ENCODE measurements at regions not wholly inside any gene's neighbourhood (a gene's known extent, or its start where the extent isn't known, plus 50 kb on each side); places are given as distances from the start of the nearest gene placed in this dataset.

GRCh38 chr17:12597895-12598294 lies 67.8 kb upstream of the MYOCD start:
- no peak for DNase-seq

- no peak for DNase-seq
Observed at GRCh38 chr17:12599186-12599920, 66.3 kb upstream of the MYOCD start.

- DNase-seq: no peak
Observed at GRCh38 chr17:12600349-12600748, 65.3 kb upstream of the MYOCD start.

- no peak for DNase-seq
Observed at GRCh38 chr17:12603566-12603965, 62.1 kb upstream of the MYOCD start.

- DNase-seq: no peak
Observed at GRCh38 chr17:12605222-12605621, 60.5 kb upstream of the MYOCD start.

- no peak for DNase-seq
Observed at GRCh38 chr17:12613566-12613965, 52.1 kb upstream of the MYOCD start.

All from stimulated activated CD4-positive, alpha-beta T cell treated with anti-CD3 and anti-CD28 coated beads, Interleukin-1b, Interleukin-23, amount 100 ng/mL, for 48 hours (primary cell).